ENCODE measurements at regions not wholly inside any gene's neighbourhood (a gene's known extent, or its start where the extent isn't known, plus 50 kb on each side); places are given as distances from the start of the nearest gene placed in this dataset.

- TF ChIP-seq, protein P1, sequence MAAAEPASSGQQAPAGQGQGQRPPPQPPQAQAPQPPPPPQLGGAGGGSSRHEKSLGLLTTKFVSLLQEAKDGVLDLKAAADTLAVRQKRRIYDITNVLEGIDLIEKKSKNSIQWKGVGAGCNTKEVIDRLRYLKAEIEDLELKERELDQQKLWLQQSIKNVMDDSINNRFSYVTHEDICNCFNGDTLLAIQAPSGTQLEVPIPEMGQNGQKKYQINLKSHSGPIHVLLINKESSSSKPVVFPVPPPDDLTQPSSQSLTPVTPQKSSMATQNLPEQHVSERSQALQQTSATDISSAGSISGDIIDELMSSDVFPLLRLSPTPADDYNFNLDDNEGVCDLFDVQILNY (CRISPR knock-in tag; conservative IDR thresholded peaks at IDR 0.05): no peak
- TF ChIP-seq ZNF484 (CRISPR knock-in tag; IDR thresholded peaks at IDR 0.05; ENCODE audit: borderline replicate concordance, low read depth): no peak
- no peak for TF ChIP-seq SNAPC5 (CRISPR knock-in tag; IDR thresholded peaks at IDR 0.05; ENCODE audit: borderline replicate concordance)
- TF ChIP-seq SMAD9 (CRISPR knock-in tag; IDR thresholded peaks at IDR 0.05): no peak
- TF ChIP-seq MYPOP (CRISPR knock-in tag; IDR thresholded peaks at IDR 0.05): no peak
- TF ChIP-seq SMAD1 (CRISPR knock-in tag; IDR thresholded peaks at IDR 0.05; ENCODE audit: borderline replicate concordance, low read depth): no peak
- TF ChIP-seq ZNF432 (CRISPR knock-in tag; IDR thresholded peaks at IDR 0.05; ENCODE audit: borderline replicate concordance): no peak
- TF ChIP-seq NR2F1 (CRISPR knock-in tag; IDR thresholded peaks at IDR 0.05): peak; percentile 80 to 95
- peak; percentile 59; the same call in 1 of the 2 replicates for TF ChIP-seq ZNF331 (CRISPR knock-in tag; IDR thresholded peaks at IDR 0.05)
- no peak for TF ChIP-seq DR1 (CRISPR knock-in tag; IDR thresholded peaks at IDR 0.05)
- TF ChIP-seq JUNB (CRISPR knock-in tag; IDR thresholded peaks at IDR 0.05; ENCODE audit: borderline replicate concordance): no peak
- peak; percentile 75; the same call in 1 of the 2 replicates for TF ChIP-seq RCOR2 (CRISPR knock-in tag; IDR thresholded peaks at IDR 0.05)
- TF ChIP-seq MTA1 (CRISPR knock-in tag; IDR thresholded peaks at IDR 0.05; ENCODE audit: borderline replicate concordance): no peak
- TF ChIP-seq ZNF124 (CRISPR knock-in tag; IDR thresholded peaks at IDR 0.05): no peak
- peak; percentile 69 for TF ChIP-seq MAFF (IDR thresholded peaks at IDR 0.05; ENCODE audit: low read depth, low read length)
- no peak for TF ChIP-seq ZC3H13 (CRISPR knock-in tag; IDR thresholded peaks at IDR 0.05)
- TF ChIP-seq ZNF777 (CRISPR knock-in tag; IDR thresholded peaks at IDR 0.05): no peak
- TF ChIP-seq SRSF4 (IDR thresholded peaks at IDR 0.05; ENCODE audit: low read depth, low read length, poor library complexity, severe bottlenecking): no peak
- TF ChIP-seq TRIM22 (IDR thresholded peaks at IDR 0.05): no peak
- TF ChIP-seq ESRRA (CRISPR knock-in tag; IDR thresholded peaks at IDR 0.05; ENCODE audit: low read depth): peak; percentile 88
- no peak for TF ChIP-seq PRPF4 (IDR thresholded peaks at IDR 0.05; ENCODE audit: low read depth, low read length, poor library complexity, severe bottlenecking)
- no peak for TF ChIP-seq ZNF207 (IDR thresholded peaks at IDR 0.05; ENCODE audit: borderline replicate concordance)
- peak; percentile 58 for TF ChIP-seq ZGPAT (CRISPR knock-in tag; IDR thresholded peaks at IDR 0.05)
- TF ChIP-seq PPARG (CRISPR knock-in tag; conservative IDR thresholded peaks at IDR 0.05): peak; percentile 76
- 0 out of 2 replicates have a peak, but pooled peaks have one; percentile 31 for TF ChIP-seq ZNF503 (CRISPR knock-in tag; IDR thresholded peaks at IDR 0.05)
- TF ChIP-seq DNMT3B (CRISPR knock-in tag; conservative IDR thresholded peaks at IDR 0.05): no peak
Observed at GRCh38 chr2:65918760-65919187, 486.4 kb upstream of the SPRED2 start (continued).
